ENCODE measurements at regions not wholly inside any gene's neighbourhood (a gene's known extent, or its start where the extent isn't known, plus 50 kb on each side); places are given as distances from the start of the nearest gene placed in this dataset.

DNA sequence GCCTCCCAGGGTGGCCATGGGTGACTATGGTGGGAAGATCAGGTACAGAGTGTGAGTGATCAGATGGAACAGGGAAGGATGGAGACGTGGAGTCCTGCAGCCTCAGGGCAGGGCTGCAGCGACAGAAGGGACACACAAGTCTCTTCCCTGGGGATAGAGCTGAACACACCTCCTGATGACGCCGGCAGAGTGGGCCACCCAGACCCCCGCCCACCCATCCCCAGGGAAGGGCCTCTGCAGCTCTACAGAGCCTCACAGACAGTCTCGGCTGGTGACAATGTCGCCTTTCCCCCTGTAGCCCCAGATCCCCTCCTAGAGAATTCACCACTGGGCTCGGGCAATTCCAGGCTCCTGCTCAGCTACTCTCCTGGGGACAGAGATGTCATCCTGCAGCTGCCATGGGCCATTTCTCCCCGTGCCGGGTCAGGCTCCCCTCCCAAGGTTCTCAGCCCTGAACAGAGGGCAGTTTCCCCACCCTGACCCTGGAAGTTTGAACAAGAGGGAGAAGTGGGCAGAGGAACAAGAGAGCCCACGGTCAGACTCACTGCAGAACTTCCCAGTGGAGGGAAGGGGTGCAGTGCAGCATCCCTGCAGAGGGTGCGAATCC, 115.7 kb downstream of the NCOR2 start:
- H3K27ac ChIP-seq: no peak overlapping the region
- TF ChIP-seq, protein P1, sequence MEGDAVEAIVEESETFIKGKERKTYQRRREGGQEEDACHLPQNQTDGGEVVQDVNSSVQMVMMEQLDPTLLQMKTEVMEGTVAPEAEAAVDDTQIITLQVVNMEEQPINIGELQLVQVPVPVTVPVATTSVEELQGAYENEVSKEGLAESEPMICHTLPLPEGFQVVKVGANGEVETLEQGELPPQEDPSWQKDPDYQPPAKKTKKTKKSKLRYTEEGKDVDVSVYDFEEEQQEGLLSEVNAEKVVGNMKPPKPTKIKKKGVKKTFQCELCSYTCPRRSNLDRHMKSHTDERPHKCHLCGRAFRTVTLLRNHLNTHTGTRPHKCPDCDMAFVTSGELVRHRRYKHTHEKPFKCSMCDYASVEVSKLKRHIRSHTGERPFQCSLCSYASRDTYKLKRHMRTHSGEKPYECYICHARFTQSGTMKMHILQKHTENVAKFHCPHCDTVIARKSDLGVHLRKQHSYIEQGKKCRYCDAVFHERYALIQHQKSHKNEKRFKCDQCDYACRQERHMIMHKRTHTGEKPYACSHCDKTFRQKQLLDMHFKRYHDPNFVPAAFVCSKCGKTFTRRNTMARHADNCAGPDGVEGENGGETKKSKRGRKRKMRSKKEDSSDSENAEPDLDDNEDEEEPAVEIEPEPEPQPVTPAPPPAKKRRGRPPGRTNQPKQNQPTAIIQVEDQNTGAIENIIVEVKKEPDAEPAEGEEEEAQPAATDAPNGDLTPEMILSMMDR (IDR thresholded peaks at IDR 0.05): no peak

DNA sequence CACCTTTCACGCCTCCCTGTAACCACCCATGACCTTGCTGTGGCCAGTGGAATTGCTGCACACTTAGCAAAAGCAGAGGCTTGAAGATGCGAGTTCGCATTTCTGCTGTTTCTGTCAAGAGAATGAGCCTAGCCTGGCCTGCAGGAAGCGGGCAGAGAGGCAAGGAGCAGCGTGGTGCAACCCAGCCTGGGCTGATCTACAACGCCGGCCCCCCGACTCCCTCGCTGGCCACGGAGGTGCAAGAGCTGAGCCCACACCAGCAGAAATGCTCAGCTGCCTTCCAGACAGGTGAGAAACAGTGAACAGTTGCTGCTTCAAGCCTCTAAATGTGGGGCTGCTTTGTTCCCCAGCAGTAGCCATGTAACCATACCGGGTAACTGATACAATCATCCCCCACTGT, 116.4 kb downstream of the NCOR2 start:
- no peak for DNase-seq (ENCODE audit: low spot score)
- H3K27ac ChIP-seq: no peak overlapping the region
- no peak overlapping the region for H3K4me3 ChIP-seq
- TF ChIP-seq, protein P1 (IDR thresholded peaks at IDR 0.05): no peak

More for the DNA sequence above, 115.7 kb downstream of the NCOR2 start:
- H3K4me3 ChIP-seq: no peak overlapping the region
- no peak for DNase-seq (ENCODE audit: low spot score)

DNA sequence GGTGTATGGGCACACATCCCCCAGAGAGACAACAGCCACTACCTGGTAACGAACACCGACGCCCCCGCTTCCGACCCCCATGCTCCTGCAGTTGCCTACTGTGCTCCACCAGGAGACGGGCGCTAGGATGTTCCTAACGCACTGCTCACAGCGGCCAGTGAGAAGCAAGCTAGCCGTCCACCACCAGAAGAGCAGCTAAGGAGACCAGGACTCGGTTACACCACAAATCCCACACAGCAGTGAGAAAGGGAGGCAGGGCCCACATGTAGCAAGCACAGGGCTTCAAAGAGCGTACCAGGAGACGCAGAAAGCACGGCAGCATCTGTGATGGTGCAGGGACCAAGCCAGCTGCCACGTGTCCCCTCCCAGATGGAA, 117.0 kb downstream of the NCOR2 start:
- H3K27ac ChIP-seq: no peak overlapping the region
- DNase-seq (ENCODE audit: low spot score): no peak
- H3K4me3 ChIP-seq: no peak overlapping the region
- TF ChIP-seq, protein P1 (IDR thresholded peaks at IDR 0.05): no peak

DNA sequence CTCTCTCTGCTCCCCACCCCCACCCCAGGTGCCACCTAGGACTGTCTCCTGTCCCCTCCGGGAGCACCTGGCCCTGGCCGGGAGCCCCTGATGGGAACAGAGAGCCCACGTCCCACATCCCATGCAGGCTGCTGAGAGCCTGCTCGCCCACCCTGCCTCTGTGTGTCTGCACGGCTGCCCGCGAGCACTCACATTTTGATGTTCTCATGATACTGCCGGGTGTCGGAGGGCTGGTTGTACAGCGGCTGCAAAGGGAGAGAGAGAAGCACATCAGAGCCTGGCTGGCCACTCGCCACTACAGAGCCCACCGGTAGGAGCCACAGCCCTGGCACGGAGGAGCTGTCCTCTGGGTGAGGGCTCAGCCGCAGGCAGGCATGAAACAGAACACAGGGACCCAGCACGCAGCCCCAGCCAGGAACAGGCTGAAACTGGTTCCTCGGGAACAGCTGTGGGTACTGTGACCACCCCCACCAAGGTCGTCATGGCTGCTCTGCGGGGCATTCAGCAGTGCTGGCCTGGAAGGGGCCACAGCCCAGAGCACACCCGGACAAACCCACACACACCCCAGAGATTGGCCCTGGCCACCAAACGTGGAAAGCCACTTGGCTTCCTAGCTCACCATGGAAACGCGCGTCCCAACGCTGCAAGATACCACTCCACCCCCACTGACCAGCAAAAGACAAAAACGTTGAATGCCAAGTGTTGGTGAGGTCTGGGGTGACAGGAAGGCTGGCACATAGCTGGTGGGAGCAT, 117.6 kb downstream of the NCOR2 start:
- H3K27ac ChIP-seq: no peak overlapping the region
- no peak for DNase-seq (ENCODE audit: low spot score)

DNA sequence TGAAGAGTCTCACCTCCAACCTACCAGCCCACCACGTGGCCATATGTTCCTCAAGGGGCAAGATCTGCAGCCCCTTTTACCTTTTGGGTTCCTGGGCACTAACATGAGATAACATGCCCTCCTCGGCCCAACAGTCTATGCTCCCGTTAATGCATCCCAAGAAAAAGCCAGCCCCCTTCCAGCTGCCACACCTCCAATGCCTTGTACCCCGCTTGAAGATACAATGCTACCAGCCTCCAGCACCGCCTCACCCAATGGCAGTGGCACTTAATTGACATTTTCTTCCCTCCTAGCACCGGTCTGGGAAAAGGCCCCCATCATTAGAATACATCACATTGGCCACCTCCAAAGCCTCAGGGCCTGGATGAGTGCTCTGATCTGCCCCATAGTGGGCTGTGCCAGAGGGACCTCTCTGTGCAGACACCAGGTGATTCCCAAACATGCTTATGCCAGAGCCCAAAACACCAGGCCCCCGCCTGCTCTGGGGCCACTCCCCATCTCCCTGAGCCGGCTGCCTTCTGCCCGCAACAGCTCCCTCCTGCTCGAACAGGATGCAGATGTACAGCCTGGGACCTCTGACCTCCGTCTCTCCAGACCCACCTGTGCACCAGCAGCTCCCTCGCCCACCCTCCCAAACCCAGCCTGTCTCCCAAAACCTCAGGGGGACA, 118.3 kb downstream of the NCOR2 start:
- Histone ChIP-seq H3K4me3 (no peak overlapping the region), H3K27ac (no peak overlapping the region)
- no peak for DNase-seq (ENCODE audit: low spot score)
- TF ChIP-seq, protein P1 (IDR thresholded peaks at IDR 0.05): no peak

More for the DNA sequence above, 117.6 kb downstream of the NCOR2 start:
- TF ChIP-seq, protein P1 (IDR thresholded peaks at IDR 0.05): no peak
- H3K4me3 ChIP-seq: no peak overlapping the region

DNA sequence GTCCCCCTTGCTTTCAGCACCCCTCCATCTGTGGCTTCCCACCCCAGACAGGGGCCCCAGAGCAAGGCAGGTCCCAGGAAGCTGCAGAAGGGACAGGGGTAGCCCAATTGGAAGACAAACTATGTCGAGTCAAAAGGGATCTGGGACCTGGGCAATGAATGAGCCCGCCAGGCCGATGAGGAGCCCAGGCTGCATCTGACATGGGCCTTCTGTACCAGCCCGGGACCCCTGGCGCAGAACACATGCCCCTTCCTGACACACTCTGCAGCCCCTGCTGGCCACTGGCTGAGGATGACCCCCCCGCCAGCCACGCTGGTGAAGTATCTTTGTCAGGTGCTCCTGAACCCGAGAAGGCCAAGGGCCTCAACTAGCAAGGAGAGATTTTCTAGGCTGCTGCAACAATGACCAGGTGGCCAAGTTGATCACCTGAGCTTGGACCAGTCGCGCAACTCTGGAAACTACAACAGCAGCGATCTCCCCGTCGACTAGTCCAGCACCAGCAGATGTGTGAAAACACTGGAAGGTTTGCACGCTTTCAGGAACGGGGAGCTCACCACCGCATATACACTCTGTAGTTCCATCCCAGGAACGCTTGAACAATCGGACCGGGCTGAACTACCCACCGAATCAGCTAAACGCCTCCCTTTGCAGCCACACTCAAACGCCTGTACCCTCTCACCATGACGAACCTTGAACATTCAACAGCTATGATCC, 119.0 kb downstream of the NCOR2 start:
- TF ChIP-seq, protein P1 (IDR thresholded peaks at IDR 0.05): no peak
- H3K27ac ChIP-seq: no peak overlapping the region
- DNase-seq (ENCODE audit: low spot score): no peak
- no peak overlapping the region for H3K4me3 ChIP-seq

Measured in coronary artery (tissue), 2 donors.